ENCODE measurements at regions not wholly inside any gene's neighbourhood (a gene's known extent, or its start where the extent isn't known, plus 50 kb on each side); places are given as distances from the start of the nearest gene placed in this dataset.

- DNase-seq (ENCODE audit: low read depth), result no peak
Measured at GRCh38 chr4:36815536-36815935, 429.0 kb upstream of the NWD2 start.

DNA sequence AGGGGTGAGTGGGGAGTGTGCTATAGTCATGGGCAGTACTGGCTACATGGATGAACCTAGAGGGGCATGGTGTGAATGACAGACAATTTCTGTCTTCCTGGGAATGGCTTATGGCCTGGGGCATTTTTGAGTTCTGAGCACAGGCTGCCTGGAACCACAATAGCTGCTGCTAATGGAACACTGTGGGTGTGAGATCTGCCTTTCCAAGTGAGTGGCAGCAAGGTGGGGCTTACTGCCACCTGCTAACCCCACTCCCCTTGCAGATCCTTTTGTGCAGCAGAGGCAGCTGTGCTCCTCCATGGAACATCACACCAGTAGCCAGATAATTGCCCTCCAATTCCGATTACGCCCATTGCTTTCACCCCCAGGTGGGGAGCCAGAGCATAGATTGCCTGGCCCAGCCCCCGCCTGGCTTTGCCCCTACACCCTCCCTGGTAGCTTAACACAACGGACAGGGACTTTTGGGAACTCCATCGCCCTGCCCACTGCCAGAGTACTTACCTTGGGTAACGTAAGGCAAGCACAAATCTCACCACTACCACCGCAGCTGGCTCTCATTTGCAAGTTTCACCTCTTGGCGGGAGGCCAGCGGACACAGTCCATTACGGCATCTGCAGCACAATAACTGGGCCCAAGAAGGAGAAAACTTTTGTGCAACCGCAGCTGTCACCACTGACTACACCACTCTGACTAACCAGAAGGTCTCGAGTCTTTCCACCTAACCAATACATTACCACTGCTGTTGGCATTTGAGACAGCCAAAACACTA lies 421.2 kb upstream of the NWD2 start:
- DNase-seq (ENCODE audit: low read depth), result no peak

DNA sequence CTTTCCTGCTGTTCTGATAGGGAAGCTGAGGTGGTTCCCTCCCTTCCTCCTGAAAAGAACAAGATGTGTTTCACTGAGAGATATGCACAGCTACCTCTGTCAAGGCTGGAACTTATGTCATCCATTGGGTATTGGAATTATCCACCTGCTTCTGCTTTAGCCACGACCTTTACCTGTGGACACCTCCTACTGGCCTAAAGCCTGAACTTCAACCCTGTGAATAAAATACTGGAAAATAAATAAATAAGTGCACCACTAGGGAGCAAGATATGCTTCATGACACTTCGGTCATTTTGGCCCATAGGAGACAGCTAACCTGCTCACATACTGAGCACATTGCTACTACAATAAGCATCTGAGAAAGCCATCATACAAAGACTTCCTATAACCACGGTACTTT lies 419.9 kb upstream of the NWD2 start:
- no peak for DNase-seq (ENCODE audit: low read depth)

- no peak for DNase-seq (ENCODE audit: low read depth)
Measured at GRCh38 chr4:36835246-36835645, 409.3 kb upstream of the NWD2 start.

- DNase-seq (ENCODE audit: low read depth), result no peak
Measured at GRCh38 chr4:36841583-36842326, 402.8 kb upstream of the NWD2 start.

- DNase-seq (ENCODE audit: low read depth), result no peak
Measured at GRCh38 chr4:36844448-36844847, 400.1 kb upstream of the NWD2 start.

DNA sequence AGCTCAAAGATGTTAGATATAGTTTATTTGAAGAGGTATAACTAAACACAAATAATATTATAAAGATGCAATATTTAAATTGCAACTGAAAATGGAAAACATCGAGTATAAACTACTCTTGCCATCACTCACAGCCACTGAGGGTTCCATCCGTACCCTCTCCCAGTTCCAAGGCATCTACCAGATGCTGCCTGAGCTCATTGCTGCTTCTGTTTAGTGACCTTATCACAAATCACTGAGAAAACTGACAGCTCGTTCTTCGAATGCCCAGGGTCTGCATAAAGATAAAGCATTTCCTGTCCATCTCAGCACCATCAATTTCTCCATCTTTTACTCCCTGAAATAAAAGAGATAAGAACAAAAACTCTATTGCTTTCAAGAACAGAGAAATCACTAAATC lies 391.7 kb upstream of the NWD2 start:
- no peak for DNase-seq (ENCODE audit: low read depth)

- no peak for DNase-seq (ENCODE audit: low read depth)
Measured at GRCh38 chr4:36854554-36854953, 390.0 kb upstream of the NWD2 start.

- DNase-seq (ENCODE audit: low read depth), result no peak
Measured at GRCh38 chr4:36863601-36864000, 380.9 kb upstream of the NWD2 start.

- no peak for DNase-seq (ENCODE audit: low read depth)
Measured at GRCh38 chr4:36870121-36870520, 374.4 kb upstream of the NWD2 start.

DNA sequence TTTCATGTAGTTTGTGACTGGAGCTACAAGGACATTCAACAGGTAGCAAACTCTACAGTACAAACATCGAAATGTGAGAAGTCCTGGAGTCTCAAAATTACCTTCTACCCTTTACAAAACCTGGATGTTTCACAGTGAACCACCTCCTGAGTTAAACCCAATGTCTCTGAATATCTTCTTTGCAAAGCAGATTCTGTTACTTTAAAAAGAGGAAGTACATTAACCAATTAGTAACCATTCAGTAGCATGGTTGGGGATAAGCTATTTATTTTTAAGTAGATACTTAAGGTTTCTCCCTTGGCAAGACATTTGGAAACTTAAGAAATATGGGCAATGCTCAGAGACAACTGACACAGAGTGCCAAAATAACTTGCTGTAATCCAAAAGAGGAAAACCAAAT lies 371.9 kb upstream of the NWD2 start:
- no peak for DNase-seq (ENCODE audit: low read depth)

DNA sequence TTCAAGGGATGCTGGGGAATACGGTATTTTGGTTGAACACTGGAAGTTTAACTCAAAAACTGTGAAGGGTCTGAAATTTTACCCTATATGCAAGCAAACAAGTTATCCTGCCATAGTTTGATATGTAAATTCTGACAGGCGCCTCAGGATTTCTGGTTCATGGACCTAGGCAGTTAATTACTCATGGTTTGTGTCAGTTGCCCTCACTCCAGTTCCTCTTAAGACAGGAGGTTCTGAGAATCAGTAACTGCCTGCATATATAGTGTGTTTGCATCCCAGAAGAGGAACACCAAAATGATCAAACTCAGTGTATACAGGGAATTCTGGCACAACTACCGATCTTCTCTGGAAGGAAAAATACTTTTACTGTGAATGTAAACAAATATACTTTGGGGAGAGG lies 360.4 kb upstream of the NWD2 start:
- DNase-seq (ENCODE audit: low read depth), result no peak

DNA sequence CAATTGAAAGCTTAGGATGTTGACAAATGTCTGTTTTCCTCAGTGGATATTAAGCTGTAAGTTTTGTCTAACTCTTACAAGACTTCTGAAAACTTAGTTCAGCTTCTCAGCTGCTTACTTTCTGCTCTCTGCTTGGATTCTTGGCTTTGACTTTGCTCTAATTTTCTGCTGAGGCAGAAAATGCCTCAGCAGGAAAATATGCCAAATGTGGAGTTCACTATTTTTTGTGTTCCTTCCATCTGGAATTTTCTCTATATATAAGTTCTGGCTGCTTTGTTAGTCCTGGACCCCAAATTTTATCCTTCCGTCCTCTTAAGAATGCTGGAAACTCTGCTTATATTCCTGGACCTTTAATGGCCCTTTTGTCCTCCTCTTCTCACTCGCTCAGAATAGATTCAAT lies 352.6 kb upstream of the NWD2 start:
- DNase-seq (ENCODE audit: low read depth), result no peak

GRCh38 chr4:36900446-36900987 lies 344.0 kb upstream of the NWD2 start:
- DNase-seq (ENCODE audit: low read depth), result no peak

DNA sequence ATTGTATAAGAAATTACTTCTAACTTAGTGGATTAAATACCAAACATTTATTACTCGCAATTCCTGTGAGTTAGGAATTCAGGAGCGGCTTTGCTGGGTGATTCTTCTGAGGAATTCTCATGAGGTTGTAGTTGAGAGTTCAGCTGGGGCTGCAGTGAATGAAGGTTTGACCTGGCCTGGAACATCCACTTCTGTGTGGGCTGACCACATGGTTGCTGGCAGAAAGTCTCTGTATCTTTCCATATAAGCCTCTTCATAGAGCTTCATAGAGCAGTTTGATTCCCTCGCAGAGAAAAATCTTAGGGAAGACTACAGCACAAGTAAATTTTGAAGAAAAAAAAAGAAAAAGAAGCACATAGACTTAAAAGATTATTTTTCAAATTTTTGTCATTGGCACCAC lies 339.7 kb upstream of the NWD2 start:
- no peak for DNase-seq (ENCODE audit: low read depth)

DNA sequence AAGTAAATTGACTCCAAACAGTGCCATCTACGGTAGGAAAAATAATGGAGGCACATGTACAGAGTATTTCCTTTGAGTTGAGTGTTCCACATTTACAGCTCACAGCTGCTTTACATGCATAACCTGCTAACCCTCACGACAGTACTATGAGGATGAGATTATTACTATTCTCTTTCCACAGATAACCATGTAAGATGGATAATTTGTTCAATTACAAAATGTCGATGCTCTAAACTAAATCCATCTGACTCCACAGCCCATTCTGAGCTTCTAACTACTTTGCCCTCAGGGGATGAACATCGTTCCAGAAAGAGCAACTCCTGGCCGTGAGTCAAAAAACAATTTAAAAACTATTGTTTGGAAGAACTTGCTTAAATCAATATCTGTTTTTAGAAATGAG lies 330.4 kb upstream of the NWD2 start:
- no peak for DNase-seq (ENCODE audit: low read depth)

GRCh38 chr4:36915717-36916116 lies 328.8 kb upstream of the NWD2 start:
- no peak for DNase-seq (ENCODE audit: low read depth)

DNA sequence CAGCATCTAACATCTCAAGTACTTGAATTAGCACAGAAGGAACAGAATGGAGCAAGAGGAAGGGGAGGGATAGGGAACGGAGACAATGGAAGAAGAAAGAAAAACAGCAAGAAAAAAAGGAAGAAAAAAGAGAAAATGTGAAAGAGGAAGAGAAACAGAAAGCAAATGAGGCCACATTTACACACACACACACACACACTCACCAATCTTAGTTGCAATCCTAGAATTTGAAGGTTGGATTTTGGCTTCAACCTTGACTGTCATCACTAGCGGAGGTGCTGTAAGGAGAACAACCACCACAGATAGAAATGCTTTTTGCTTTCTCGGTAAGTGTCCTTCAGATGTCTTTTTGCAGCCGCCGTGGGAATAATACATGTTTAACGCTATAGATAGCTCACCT lies 327.1 kb upstream of the NWD2 start:
- DNase-seq (ENCODE audit: low read depth), result no peak

GRCh38 chr4:36919721-36920120 lies 324.8 kb upstream of the NWD2 start:
- DNase-seq (ENCODE audit: low read depth), result no peak

DNA sequence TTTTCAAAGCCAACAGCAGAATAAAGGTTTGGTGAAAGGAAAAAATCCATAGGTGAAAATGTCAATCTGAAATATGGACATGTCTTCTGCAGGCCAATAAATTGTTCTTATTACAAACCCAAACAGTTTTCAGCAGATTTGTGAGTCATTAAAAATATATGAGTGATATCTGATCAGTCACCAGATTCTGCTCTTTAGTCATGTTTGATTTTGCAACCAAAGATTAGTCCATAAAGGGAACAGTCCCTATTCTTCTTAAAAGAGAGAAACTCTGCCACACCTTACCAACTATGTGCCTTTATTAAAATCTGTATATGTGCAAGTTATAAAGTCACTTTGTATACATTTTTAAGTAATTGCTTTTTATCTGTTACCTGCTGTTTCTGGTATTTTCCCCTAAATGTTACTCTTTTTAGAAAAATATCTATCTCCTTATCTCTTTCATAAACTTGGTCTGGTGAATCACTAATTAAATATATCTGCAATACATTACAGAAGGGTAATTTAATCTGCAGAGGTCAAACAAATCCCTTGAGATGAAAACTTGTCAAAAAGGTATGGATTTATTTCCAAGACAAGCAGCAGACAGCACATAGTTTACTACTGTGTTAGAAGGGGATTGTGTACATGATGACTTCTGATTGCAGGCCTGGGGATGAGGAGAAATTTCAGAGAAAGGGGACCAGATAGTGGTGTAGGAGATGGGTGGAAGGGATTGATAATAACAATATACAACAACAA lies 322.9 kb upstream of the NWD2 start:
- no peak for DNase-seq (ENCODE audit: low read depth)

- no peak for DNase-seq (ENCODE audit: low read depth)
Measured at GRCh38 chr4:36930562-36931111, 313.9 kb upstream of the NWD2 start.

DNA sequence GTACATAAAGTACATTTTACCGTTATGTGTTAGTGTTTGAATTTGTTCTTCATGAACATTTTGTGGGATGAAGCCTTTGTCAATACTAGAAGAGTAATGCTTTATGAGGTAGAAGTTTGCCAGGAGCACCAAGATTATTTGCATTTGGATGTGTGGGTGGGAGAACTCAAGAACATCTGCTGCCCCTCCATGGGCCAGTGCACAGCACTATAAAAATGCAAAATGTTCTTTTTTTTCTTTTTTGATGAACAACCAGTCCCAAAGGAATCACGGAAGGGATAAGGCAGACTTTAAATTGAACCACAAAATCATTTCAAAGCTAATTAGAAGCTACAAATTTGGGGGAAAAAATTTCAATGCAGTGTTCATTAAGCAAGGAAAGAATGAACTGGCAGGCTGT lies 300.3 kb upstream of the NWD2 start:
- no peak for DNase-seq (ENCODE audit: low read depth)

GRCh38 chr4:36961420-36961819 lies 283.1 kb upstream of the NWD2 start:
- no peak for DNase-seq (ENCODE audit: low read depth)

All from activated gamma-delta T cell treated with anti-CD3 and anti-CD28 coated beads, Interleukin-2, amount 50 U/mL, for 16 hours (primary cell).